Thyroid gland (tissue), 4 donors: ENCODE measurements at regions not wholly inside any gene's neighbourhood (a gene's known extent, or its start where the extent isn't known, plus 50 kb on each side); places are given as distances from the start of the nearest gene placed in this dataset.

Experiments
- DNase-seq, 2 donors: peaks; one replicate each; pipeline ENCODE4 v3.0.0-alpha.2; 2019
- H3K27ac ChIP-seq, 3 donors: fragments of 200-600 bp; sonication (generic); 1 replicate in 2 of 3; 2 replicates in 1 of 3; pipeline ENCODE4 v1.5.1; 2016 to 2019; ENCODE audit warnings: mild to moderate bottlenecking in 1 of 3, moderate library complexity in 1 of 3
- H3K27me3 ChIP-seq: fragments of 200-600 bp; sonication (generic); one replicate; pipeline ENCODE4 v1.5.1; 2019
- H3K36me3 ChIP-seq, 2 donors: fragments of 200-600 bp; sonication (generic); one replicate each; pipeline ENCODE4 v1.5.1; 2016 to 2019
- H3K4me1 ChIP-seq, 2 donors: fragments of 200-600 bp; sonication (generic); one replicate each; pipeline ENCODE4 v1.5.1; 2017 to 2019
- H3K4me3 ChIP-seq, 3 donors: fragments of 200-600 bp; sonication (generic); replicated peaks in 1 of 3; 1 replicate in 2 of 3; 2 replicates in 1 of 3; pipeline ENCODE4 v1.5.1; 2016; ENCODE audit warnings: mild to moderate bottlenecking in 1 of 3
- H3K9me3 ChIP-seq: fragments of 200-600 bp; sonication (generic); one replicate; pipeline ENCODE4 v1.5.1; 2017
- CTCF ChIP-seq, 6 experiments: fragments of 200-600 bp in 3 of 6; fragments of 450-650 bp in 3 of 6; sonication (generic) in 3 of 6; IDR thresholded peaks; one replicate each; pipeline ENCODE4 v1.5.1; 2016 to 2019; ENCODE audit warnings: antibody characterized with exemption in 6 of 6, mild to moderate bottlenecking in 2 of 6, inconsistent platforms in 1 of 6, moderate library complexity in 1 of 6
- POLR2A ChIP-seq, 2 donors: fragments of 450-650 bp; IDR thresholded peaks; one replicate each; pipeline ENCODE4 v1.6.1; 2017; ENCODE audit warnings: antibody characterized with exemption in 2 of 2, mild to moderate bottlenecking in 2 of 2, moderate library complexity in 1 of 2
- WGBS, 2 donors: methylation state at CpG; one replicate each; pipeline ENCODE4 v1.1.5; 2017; 5-methylcytosine and 5-hydroxymethylcytosine counted together
- intact Hi-C: fragments of 100-400 bp; cut with DNase I; formaldehyde crosslinking; loops from one replicate; pipeline ENCODE4 v1.15.1; 2023

- no peak for TF ChIP-seq POLR2A (IDR thresholded peaks at IDR 0.05)
- TF ChIP-seq CTCF (IDR thresholded peaks at IDR 0.05) = no peak
- no peak for DNase-seq
- WGBS, 2 donors = 80 to 90% methylated on average over 1 of the region's 1 CpG
These were observed 55.8 kb downstream of the KCNE4 start for GRCh38 chr2:223107825-223108224.

GRCh38 chr2:223108351-223109050, 56.5 kb downstream of the KCNE4 start:
- Histone ChIP-seq H3K27me3 (no peaks in the 10 kb centered on the region), H3K4me1 (peaks cover 0 to 4% of the 10 kb centered on the region in 2 donors), H3K36me3 (no peaks in the 10 kb centered on the region), H3K27ac (no peak overlapping the region), H3K9me3 (no peaks in the 10 kb centered on the region), H3K4me3 (no peak overlapping the region)
- TF ChIP-seq POLR2A (IDR thresholded peaks at IDR 0.05) (no peak), CTCF (IDR thresholded peaks at IDR 0.05) (no peak)
- no peak for DNase-seq
- WGBS, 2 donors = 54 to 55% methylated on average over 5 of the region's 5 CpGs
- intact Hi-C loops = loop anchor here (10.0 kb wide), 1 partner anchor 134 kb away; no protein-coding TSS in a partner anchor

More at GRCh38 chr2:223107825-223108224, 55.8 kb downstream of the KCNE4 start:
- H3K4me1 ChIP-seq = peaks cover 0 to 4% of the 10 kb centered on the region in 2 donors
- no peak overlapping the region for H3K4me3 ChIP-seq
- no peaks in the 10 kb centered on the region for H3K9me3 ChIP-seq
- no peaks in the 10 kb centered on the region for H3K27me3 ChIP-seq
- intact Hi-C loops = loop anchor here (10.0 kb wide), 1 partner anchor 133 kb away; no protein-coding TSS in a partner anchor
- no peak overlapping the region for H3K27ac ChIP-seq
- no peaks in the 10 kb centered on the region for H3K36me3 ChIP-seq

- Histone ChIP-seq H3K27ac (no peak overlapping the region), H3K9me3 (no peaks in the 10 kb centered on the region), H3K4me1 (peaks cover 0 to 4% of the 10 kb centered on the region in 2 donors), H3K27me3 (no peaks in the 10 kb centered on the region), H3K36me3 (no peaks in the 10 kb centered on the region), H3K4me3 (no peak overlapping the region)
- no peak for DNase-seq
- TF ChIP-seq POLR2A (IDR thresholded peaks at IDR 0.05) (no peak), CTCF (IDR thresholded peaks at IDR 0.05) (no peak)
- WGBS, 2 donors = 45 to 63% methylated on average over 3 of the region's 3 CpGs
- intact Hi-C loops = loop anchor here (10.0 kb wide), 1 partner anchor 135 kb away; no protein-coding TSS in a partner anchor
These were observed 57.4 kb downstream of the KCNE4 start for GRCh38 chr2:223109341-223109740.

- H3K9me3 ChIP-seq = no peaks in the 10 kb centered on the region
- peaks cover 0 to 4% of the 10 kb centered on the region in 2 donors for H3K4me1 ChIP-seq
- H3K36me3 ChIP-seq = no peaks in the 10 kb centered on the region
- H3K27ac ChIP-seq = no peak overlapping the region
- H3K27me3 ChIP-seq = no peaks in the 10 kb centered on the region
- TF ChIP-seq POLR2A (IDR thresholded peaks at IDR 0.05) = no peak
- no peak for TF ChIP-seq CTCF (IDR thresholded peaks at IDR 0.05)
- intact Hi-C loops = no loop called here
- H3K4me3 ChIP-seq = no peak overlapping the region
- no peak for DNase-seq
These were observed 61.2 kb downstream of the KCNE4 start for GRCh38 chr2:223113161-223113560.

- intact Hi-C loops = no loop called here
- 75 to 81% methylated on average over 3 of the region's 3 CpGs for WGBS, 2 donors
- H3K27ac ChIP-seq = no peak overlapping the region
These were observed 62.2 kb downstream of the KCNE4 start for GRCh38 chr2:223114170-223114569.

More at GRCh38 chr2:223114170-223114569, 62.2 kb downstream of the KCNE4 start:
- no peaks in the 10 kb centered on the region for H3K27me3 ChIP-seq
- no peak for DNase-seq
- no peak for TF ChIP-seq CTCF (IDR thresholded peaks at IDR 0.05)
- TF ChIP-seq POLR2A (IDR thresholded peaks at IDR 0.05) = no peak
- no peaks in the 10 kb centered on the region for H3K36me3 ChIP-seq
- H3K9me3 ChIP-seq = no peaks in the 10 kb centered on the region
- H3K4me3 ChIP-seq = no peak overlapping the region
- peaks cover 0 to 4% of the 10 kb centered on the region in 2 donors for H3K4me1 ChIP-seq
